Stimulated activated CD4-positive, alpha-beta T cell treated with anti-CD3 and anti-CD28 coated beads, Interleukin-12 subunit alpha, Interleukin-12 subunit beta, amount 100 ng/mL, for 4 hours (primary cell): ENCODE measurements at regions not wholly inside any gene's neighbourhood (a gene's known extent, or its start where the extent isn't known, plus 50 kb on each side); places are given as distances from the start of the nearest gene placed in this dataset.

Source experiments
- DNase-seq: peaks from one replicate; pipeline ENCODE4 v3.0.0-alpha.2; 2020

- no peak for DNase-seq
Measured at GRCh38 chr10:105844676-105845570, 1203.8 kb downstream of the SORCS3 start.

DNA sequence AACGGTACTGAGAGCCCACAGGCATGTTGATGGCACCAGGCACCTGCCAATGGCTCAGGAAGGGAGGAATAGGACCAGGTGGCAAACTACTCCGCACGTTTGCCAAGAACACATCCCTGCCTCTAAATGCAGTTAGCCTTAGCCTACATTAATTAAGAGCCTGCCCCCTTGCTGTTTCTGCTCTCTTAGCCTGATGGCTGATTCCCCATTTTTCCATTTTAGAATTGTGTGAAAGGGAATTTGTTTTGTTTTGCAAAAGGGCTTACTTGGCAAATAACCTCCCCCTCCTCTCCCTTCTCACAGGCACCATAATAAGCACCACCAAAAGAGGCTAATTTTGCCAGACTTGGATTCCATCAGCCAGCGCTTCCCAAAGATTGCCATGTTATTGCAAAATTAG, 1203.2 kb downstream of the SORCS3 start:
- DNase-seq = no peak

- no peak for DNase-seq
Measured at GRCh38 chr10:105843786-105844185, 1202.7 kb downstream of the SORCS3 start.

DNA sequence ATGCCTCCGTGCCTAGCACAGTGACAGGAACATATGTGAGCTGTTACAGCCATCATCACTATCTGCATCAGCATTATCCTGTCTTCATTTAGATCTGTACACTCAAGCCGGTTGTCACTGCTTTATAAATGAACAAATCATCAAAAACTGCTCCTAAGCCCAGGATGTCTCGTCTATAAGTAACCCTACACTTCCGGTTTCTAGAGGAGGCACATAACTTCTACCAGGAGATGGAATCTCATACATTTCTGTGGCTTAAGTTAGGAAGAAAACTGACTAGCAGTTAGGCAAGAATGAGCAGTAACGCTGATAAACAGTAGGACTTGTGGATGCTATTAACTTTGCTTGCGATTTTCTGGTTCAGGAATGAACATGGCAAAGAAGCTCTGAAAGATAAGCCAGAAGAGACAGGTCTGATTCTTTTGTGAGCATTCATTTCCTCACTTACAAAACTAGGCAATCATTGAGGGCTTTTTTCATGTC, 1199.2 kb downstream of the SORCS3 start:
- DNase-seq = no peak

GRCh38 chr10:105838392-105838791, 1197.3 kb downstream of the SORCS3 start:
- no peak for DNase-seq

DNA sequence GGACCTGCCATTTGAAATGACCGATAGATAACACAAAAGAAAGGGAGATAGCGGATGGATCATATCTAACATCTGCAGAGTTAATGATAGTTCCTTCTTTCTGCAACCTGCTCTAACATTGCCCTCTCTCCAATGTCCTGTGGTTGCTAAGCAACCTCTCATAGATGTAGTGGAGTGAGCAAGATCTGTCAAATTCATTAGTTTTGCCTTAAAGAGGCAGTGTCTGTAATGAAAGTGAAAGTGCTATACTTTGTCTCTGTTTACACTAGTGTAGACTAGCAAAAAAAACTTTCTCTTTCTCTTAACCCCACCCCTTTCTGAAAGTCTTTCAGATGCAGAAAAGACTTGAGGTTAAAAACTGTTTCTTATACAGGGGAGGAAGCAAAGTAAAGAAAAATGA, 1196.9 kb downstream of the SORCS3 start:
- DNase-seq = no peak

GRCh38 chr10:105834261-105835059, 1193.4 kb downstream of the SORCS3 start:
- DNase-seq = no peak

GRCh38 chr10:105827133-105827532, 1186.0 kb downstream of the SORCS3 start:
- DNase-seq = no peak

DNA sequence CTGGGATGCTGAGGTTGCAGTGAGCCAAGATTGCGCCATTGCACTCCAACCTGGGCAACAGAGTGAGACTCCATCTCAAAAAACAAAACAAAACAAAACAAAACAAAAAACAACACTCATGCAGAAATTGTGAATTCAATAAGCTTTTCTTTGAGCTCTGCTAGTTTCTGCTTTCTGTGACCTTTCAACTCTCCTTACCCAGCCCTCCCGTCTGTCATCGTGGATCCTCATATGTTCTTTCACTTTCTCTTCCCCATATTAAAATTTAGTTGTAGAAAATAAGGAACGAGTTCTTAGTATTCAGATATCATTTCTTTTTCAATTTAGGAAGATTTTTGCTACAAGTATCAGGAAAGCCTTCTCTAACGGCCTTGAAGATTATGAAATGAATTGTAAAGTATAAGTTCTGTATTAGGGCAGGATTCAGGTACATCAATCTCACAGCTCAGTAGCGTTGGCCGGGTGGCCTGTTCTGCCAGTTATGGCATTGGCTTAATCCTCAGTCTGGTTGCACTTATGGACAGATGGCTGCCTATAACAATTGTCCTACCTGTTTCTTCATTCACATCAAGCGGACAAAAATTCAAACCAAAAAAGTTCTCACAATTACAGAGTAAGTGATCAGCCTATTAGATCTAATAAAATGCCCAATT, 1167.0 kb downstream of the SORCS3 start:
- DNase-seq = no peak

- no peak for DNase-seq
Measured at GRCh38 chr10:105803206-105803605, 1162.1 kb downstream of the SORCS3 start.

GRCh38 chr10:105800641-105801040, 1159.6 kb downstream of the SORCS3 start:
- no peak for DNase-seq

DNA sequence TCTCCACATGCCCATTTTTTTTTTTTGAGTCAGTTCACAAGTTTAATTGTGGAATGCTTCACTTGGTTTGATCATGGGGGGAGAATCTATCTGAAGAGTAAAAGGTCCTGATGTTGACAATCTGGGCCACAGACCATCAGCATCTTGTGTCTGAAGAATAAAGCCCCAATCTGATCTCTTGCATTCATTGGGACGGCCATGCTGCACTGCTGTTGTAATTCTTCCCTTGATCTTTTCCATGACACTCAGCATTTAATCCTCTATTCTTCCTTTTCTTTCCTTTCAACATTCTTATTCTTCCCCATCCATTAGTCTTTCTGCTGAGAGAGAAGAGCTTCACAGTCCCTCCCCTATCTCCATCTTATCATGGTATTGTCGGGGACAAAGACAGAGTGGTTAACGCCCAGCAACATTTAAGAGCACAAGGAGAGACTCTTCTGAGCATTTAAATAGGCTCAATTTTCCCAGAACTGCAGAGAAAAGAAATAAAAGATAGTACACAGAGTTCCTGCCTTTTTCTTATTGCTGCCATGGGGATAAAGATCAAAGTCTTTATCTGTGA, 1157.3 kb downstream of the SORCS3 start:
- DNase-seq = no peak

GRCh38 chr10:105797234-105797890, 1156.3 kb downstream of the SORCS3 start:
- DNase-seq = no peak

- no peak for DNase-seq
Measured at GRCh38 chr10:105793071-105793470, 1152.0 kb downstream of the SORCS3 start.

DNA sequence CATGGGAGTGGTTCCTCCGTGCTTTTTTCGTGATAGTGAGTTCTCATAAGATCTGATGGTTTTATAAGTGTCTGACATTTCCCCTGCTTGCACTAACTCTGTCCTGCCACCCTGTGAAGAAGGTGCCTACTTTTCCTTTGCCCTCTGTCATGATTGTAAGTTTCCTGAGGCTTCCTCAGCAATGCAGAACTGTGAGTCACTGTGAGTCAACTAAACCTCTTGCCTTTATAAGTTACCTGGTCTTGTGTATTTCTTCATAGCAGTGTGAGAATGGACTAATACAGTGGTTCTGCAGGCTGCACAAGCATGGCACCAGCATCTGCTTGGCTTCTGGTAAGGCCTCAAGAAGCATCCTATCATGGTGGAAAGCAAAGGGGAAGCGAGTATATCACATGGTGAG, 1144.6 kb downstream of the SORCS3 start:
- DNase-seq = no peak

- no peak for DNase-seq
Measured at GRCh38 chr10:105783936-105784483, 1142.9 kb downstream of the SORCS3 start.

DNA sequence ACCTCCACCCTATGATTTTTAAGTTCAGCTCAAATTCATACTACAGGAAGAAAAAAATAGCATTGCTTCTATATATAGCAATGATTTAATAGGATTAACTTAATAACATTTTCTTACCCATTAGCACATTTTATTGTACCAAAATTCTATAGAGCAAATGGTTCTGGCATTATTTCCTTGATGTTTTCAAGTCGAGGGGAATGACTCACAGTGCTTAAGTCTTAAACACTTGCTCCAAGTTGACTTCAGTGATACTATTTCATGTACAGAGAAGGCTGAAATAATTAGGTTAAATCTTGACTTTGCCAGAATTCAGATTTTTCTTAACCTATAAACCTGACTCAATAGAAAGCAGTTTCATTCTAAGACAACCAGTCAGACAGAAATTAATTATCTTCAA, 1133.8 kb downstream of the SORCS3 start:
- no peak for DNase-seq

GRCh38 chr10:105774351-105774750, 1133.3 kb downstream of the SORCS3 start:
- DNase-seq = no peak

DNA sequence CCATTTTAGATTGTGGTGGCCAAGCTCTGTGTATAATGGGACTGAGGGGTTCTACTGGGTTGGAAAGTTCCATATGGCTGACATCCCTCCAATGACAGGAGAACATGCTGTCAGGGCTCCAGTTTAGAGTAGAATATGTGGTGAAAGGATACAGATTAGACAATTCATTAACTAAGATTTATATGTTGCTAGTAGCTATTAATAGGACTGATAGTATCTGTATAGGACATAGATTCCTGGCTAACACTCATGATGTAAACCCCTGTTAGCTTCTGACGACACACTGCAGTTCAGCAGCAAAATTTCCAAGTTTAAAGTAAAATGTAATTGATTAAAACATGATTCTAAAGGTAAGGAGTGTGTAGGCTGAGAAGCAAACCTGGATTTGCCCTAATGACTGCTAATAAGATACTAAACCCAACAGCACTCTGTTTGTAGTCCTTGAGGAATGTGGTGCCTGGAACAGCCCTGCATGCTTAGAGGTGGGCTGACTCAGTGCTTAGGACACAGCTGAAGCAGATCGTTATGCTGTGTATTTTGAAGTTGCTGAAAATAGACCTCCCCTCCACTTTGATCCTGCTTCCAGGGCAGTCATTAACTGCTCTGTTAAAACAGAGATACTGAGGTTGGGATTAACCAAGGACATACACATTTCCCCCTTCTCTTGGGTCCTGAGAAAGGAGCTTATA, 1129.6 kb downstream of the SORCS3 start:
- DNase-seq = no peak

- DNase-seq = no peak
Measured at GRCh38 chr10:105769248-105770184, 1128.4 kb downstream of the SORCS3 start.
